Upper lobe of left lung (tissue), 6 donors: ENCODE measurements at regions not wholly inside any gene's neighbourhood (a gene's known extent, or its start where the extent isn't known, plus 50 kb on each side); places are given as distances from the start of the nearest gene placed in this dataset.

ENCODE experiments used
- ATAC-seq, 2 donors: fragments of 200-7000 bp; cut with Tn5 transposase; one replicate each; pipeline ENCODE4 v1.9.1; 2022; ENCODE audit warnings: mild to moderate bottlenecking in 2 of 2, moderate library complexity in 2 of 2; ENCODE audit not compliant: low FRiP score in 2 of 2
- DNase-seq, 2 donors: peaks; one replicate each; pipeline ENCODE4 v3.0.0-alpha.2; 2019 to 2020
- H3K27ac ChIP-seq, 4 donors: fragments of 200-600 bp; sonication (generic); one replicate each; pipeline ENCODE4 v1.5.1; 2016 to 2019
- H3K27me3 ChIP-seq, 4 donors: fragments of 200-600 bp; sonication (generic); one replicate each; pipeline ENCODE4 v1.5.1; 2017 to 2019
- H3K36me3 ChIP-seq, 4 donors: fragments of 200-600 bp; sonication (generic); one replicate each; pipeline ENCODE4 v1.5.1; 2016 to 2019
- H3K4me1 ChIP-seq, 4 donors: fragments of 200-600 bp; sonication (generic); one replicate each; pipeline ENCODE4 v1.5.1; 2018 to 2019
- H3K4me3 ChIP-seq, 4 donors: fragments of 200-600 bp; sonication (generic); one replicate each; pipeline ENCODE4 v1.5.1; 2017 to 2019; ENCODE audit warnings: mild to moderate bottlenecking in 2 of 4, moderate library complexity in 1 of 4
- H3K9me3 ChIP-seq, 4 donors: fragments of 200-600 bp; sonication (generic); one replicate each; pipeline ENCODE4 v1.5.1; 2018 to 2019
- CTCF ChIP-seq, 6 experiments: fragments of 450-650 bp in 4 of 6; fragments of 200-600 bp in 2 of 6; sonication (generic) in 2 of 6; IDR thresholded peaks; one replicate each; pipeline ENCODE4 v1.5.1; 2016 to 2019; ENCODE audit warnings: antibody characterized with exemption in 6 of 6
- EP300 ChIP-seq, 4 donors: sonication (generic); formaldehyde crosslinking; IDR thresholded peaks; one replicate each; pipeline ENCODE4 v1.5.1; 2017; ENCODE audit warnings: antibody characterized with exemption in 4 of 4, control low read depth in 2 of 4
- POLR2A ChIP-seq, 4 donors: fragments of 450-650 bp; IDR thresholded peaks; one replicate each; pipeline ENCODE4 v1.5.1; 2016 to 2017; ENCODE audit warnings: antibody characterized with exemption in 4 of 4, mild to moderate bottlenecking in 2 of 4
- POLR2AphosphoS5 ChIP-seq, 2 donors: sonication (generic); formaldehyde crosslinking; IDR thresholded peaks; one replicate each; pipeline ENCODE4 v1.5.1; 2017; ENCODE audit warnings: antibody characterized with exemption in 2 of 2
- WGBS, 2 donors: methylation state at CpG; one replicate each; pipeline ENCODE4 v1.1.5; 2017 to 2018; 5-methylcytosine and 5-hydroxymethylcytosine counted together
- donor health status: DM: no; HTN: no; CAD: no; lungs with moderate emphysema.
- donor health status: DM: no; HTN: yes; CAD: no; lungs with severe emphysema.

- DNase-seq = no peak
- Histone ChIP-seq H3K4me1 (no peaks in the 10 kb centered on the region), H3K36me3 (no peaks in the 10 kb centered on the region), H3K27me3 (no peaks in the 10 kb centered on the region), H3K9me3 (no peaks in the 10 kb centered on the region), H3K4me3 (no peak overlapping the region), H3K27ac (no peak overlapping the region)
- no peak for ATAC-seq
- no peak for TF ChIP-seq CTCF (IDR thresholded peaks at IDR 0.05)
- TF ChIP-seq POLR2A (IDR thresholded peaks at IDR 0.05) = no peak
- TF ChIP-seq POLR2AphosphoS5 (IDR thresholded peaks at IDR 0.05) = no peak
- no peak for TF ChIP-seq EP300 (IDR thresholded peaks at IDR 0.05)
Observed at GRCh38 chr2:62343206-62343605, 147.3 kb downstream of the B3GNT2 start.

- ATAC-seq (no peak), DNase-seq (no peak)
Observed at GRCh38 chr2:62340994-62341484, 145.1 kb downstream of the B3GNT2 start.

GRCh38 chr2:62339837-62340236, 143.9 kb downstream of the B3GNT2 start:
- no peaks in the 10 kb centered on the region for H3K36me3 ChIP-seq
- DNase-seq = no peak
- H3K27ac ChIP-seq = no peak overlapping the region
- ATAC-seq = no peak
- no peaks in the 10 kb centered on the region for H3K27me3 ChIP-seq
- no peak overlapping the region for H3K4me3 ChIP-seq
- WGBS, 2 donors = 97 to 98% methylated on average over 2 of the region's 2 CpGs
- no peaks in the 10 kb centered on the region for H3K4me1 ChIP-seq
- H3K9me3 ChIP-seq = no peaks in the 10 kb centered on the region
- TF ChIP-seq POLR2AphosphoS5 (IDR thresholded peaks at IDR 0.05) (no peak), EP300 (IDR thresholded peaks at IDR 0.05) (no peak), CTCF (IDR thresholded peaks at IDR 0.05) (no peak), POLR2A (IDR thresholded peaks at IDR 0.05) (no peak)

More at GRCh38 chr2:62340994-62341484, 145.1 kb downstream of the B3GNT2 start:
- no peak overlapping the region for H3K4me3 ChIP-seq
- WGBS, 2 donors = 84 to 85% methylated on average over 4 of the region's 4 CpGs
- H3K36me3 ChIP-seq = no peaks in the 10 kb centered on the region
- no peaks in the 10 kb centered on the region for H3K27me3 ChIP-seq
- H3K9me3 ChIP-seq = no peaks in the 10 kb centered on the region
- H3K4me1 ChIP-seq = no peaks in the 10 kb centered on the region
- H3K27ac ChIP-seq = no peak overlapping the region
- TF ChIP-seq POLR2AphosphoS5 (IDR thresholded peaks at IDR 0.05) = no peak
- no peak for TF ChIP-seq CTCF (IDR thresholded peaks at IDR 0.05)
- TF ChIP-seq POLR2A (IDR thresholded peaks at IDR 0.05) = no peak
- no peak for TF ChIP-seq EP300 (IDR thresholded peaks at IDR 0.05)

- Histone ChIP-seq H3K4me1 (no peaks in the 10 kb centered on the region), H3K9me3 (no peaks in the 10 kb centered on the region), H3K4me3 (no peak overlapping the region), H3K27me3 (no peaks in the 10 kb centered on the region), H3K36me3 (no peaks in the 10 kb centered on the region), H3K27ac (no peak overlapping the region)
- no peak for TF ChIP-seq POLR2AphosphoS5 (IDR thresholded peaks at IDR 0.05)
- no peak for TF ChIP-seq CTCF (IDR thresholded peaks at IDR 0.05)
- TF ChIP-seq EP300 (IDR thresholded peaks at IDR 0.05) = no peak
- no peak for TF ChIP-seq POLR2A (IDR thresholded peaks at IDR 0.05)
- DNase-seq = no peak
- 81 to 82% methylated on average over 2 of the region's 2 CpGs for WGBS, 2 donors
- no peak for ATAC-seq
Observed at GRCh38 chr2:62339413-62339812, 143.5 kb downstream of the B3GNT2 start.

- no peak overlapping the region for H3K4me3 ChIP-seq
- H3K27ac ChIP-seq = no peak overlapping the region
- no peaks in the 10 kb centered on the region for H3K4me1 ChIP-seq
- no peaks in the 10 kb centered on the region for H3K9me3 ChIP-seq
- H3K27me3 ChIP-seq = no peaks in the 10 kb centered on the region
- DNase-seq (no peak), ATAC-seq (no peak)
- WGBS, 2 donors = 88 to 90% methylated on average over 4 of the region's 4 CpGs
- no peaks in the 10 kb centered on the region for H3K36me3 ChIP-seq
- no peak for TF ChIP-seq POLR2A (IDR thresholded peaks at IDR 0.05)
- TF ChIP-seq EP300 (IDR thresholded peaks at IDR 0.05) = no peak
- TF ChIP-seq POLR2AphosphoS5 (IDR thresholded peaks at IDR 0.05) = no peak
- no peak for TF ChIP-seq CTCF (IDR thresholded peaks at IDR 0.05)
Observed at GRCh38 chr2:62338111-62338510, 142.2 kb downstream of the B3GNT2 start.
